Body of pancreas (tissue), 4 donors: ENCODE measurements at regions not wholly inside any gene's neighbourhood (a gene's known extent, or its start where the extent isn't known, plus 50 kb on each side); places are given as distances from the start of the nearest gene placed in this dataset.

Experiments
- ATAC-seq: fragments of 150-250 bp; one replicate; pipeline ENCODE4 v1.9.1; 2016
- DNase-seq, 4 donors: peaks; one replicate each; pipeline ENCODE4 v3.0.0-alpha.2; 2019
- H3K27ac ChIP-seq, 4 donors: fragments of 200-600 bp; sonication (generic); 1 replicate in 3 of 4; 2 replicates in 1 of 4; pipeline versions ENCODE4 v1.5.1 to v1.6.1; 2016 to 2019; ENCODE audit warnings: mild to moderate bottlenecking in 1 of 4, mixed read lengths in 1 of 4, moderate library complexity in 1 of 4
- H3K27me3 ChIP-seq, 2 donors: fragments of 200-600 bp; sonication (generic); one replicate each; pipeline ENCODE4 v1.6.0; 2016; ENCODE audit warnings: mild to moderate bottlenecking in 1 of 2
- H3K36me3 ChIP-seq, 2 donors: fragments of 200-600 bp; sonication (generic); replicated peaks in 1 of 2; 2 replicates each; pipeline ENCODE4 v1.5.1; 2016; ENCODE audit warnings: low read depth in 2 of 2; ENCODE audit not compliant: insufficient read depth in 1 of 2
- H3K4me1 ChIP-seq: fragments of 200-600 bp; sonication (generic); one replicate; pipeline ENCODE4 v1.6.0; 2016
- H3K4me3 ChIP-seq, 2 donors: fragments of 200-600 bp; sonication (generic); 1 replicate in 1 of 2; 2 replicates in 1 of 2; pipeline ENCODE4 v1.5.1; 2016 to 2019
- H3K9me3 ChIP-seq, 3 donors: fragments of 200-600 bp; sonication (generic); 1 replicate in 2 of 3; 2 replicates in 1 of 3; pipeline ENCODE4 v1.5.1; 2016
- POLR2A ChIP-seq, 3 donors: fragments of 450-650 bp; IDR thresholded peaks; one replicate each; pipeline ENCODE4 v1.6.1; 2016; ENCODE audit warnings: antibody characterized with exemption in 3 of 3, mild to moderate bottlenecking in 2 of 3
- WGBS, 2 donors: methylation state at CpG; one replicate each; pipeline ENCODE4 v1.1.5; 2017; 5-methylcytosine and 5-hydroxymethylcytosine counted together
- intact Hi-C: fragments of 100-400 bp; cut with DNase I; formaldehyde crosslinking; loops from one replicate; pipeline ENCODE4 v1.15.1; 2023
- TF ChIP-seq, protein P1 (sequence below), 7 experiments: fragments of 450-650 bp in 4 of 7; fragments of 200-600 bp in 3 of 7; sonication (generic) in 3 of 7; IDR thresholded peaks; one replicate each; pipeline ENCODE4 v1.5.1; 2016 to 2019; ENCODE audit warnings: antibody characterized with exemption in 7 of 7

DNA sequence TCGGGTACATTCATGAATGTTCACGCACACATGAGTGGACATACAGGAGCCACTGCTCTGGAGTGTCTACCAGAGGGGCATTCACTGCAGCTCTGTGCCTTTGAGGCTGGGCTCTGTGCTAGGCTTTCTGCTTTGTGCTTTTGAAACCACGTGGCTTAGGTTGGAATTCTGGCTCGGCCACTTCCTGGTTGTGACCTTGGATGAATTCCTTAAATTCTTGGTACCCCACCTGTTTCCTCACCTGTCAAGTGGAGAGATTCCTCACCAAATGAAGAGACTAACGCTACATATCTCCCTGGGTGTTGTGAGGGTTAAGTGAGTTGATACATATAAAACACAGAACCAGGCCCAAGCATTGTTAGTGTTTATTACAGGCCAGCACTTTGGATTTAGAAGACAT lies 842.8 kb downstream of the VRK1 start:
- no peaks in the 10 kb centered on the region for H3K36me3 ChIP-seq
- no peak overlapping the region for H3K4me3 ChIP-seq
- no peak for ATAC-seq
- intact Hi-C loops = no loop called here
- 40 to 47% methylated on average over 5 of the region's 5 CpGs for WGBS, 2 donors
- no peak for DNase-seq
- no peaks in the 10 kb centered on the region for H3K27me3 ChIP-seq
- no peaks in the 10 kb centered on the region for H3K4me1 ChIP-seq
- no peak for TF ChIP-seq POLR2A (IDR thresholded peaks at IDR 0.05)
- TF ChIP-seq, protein P1, sequence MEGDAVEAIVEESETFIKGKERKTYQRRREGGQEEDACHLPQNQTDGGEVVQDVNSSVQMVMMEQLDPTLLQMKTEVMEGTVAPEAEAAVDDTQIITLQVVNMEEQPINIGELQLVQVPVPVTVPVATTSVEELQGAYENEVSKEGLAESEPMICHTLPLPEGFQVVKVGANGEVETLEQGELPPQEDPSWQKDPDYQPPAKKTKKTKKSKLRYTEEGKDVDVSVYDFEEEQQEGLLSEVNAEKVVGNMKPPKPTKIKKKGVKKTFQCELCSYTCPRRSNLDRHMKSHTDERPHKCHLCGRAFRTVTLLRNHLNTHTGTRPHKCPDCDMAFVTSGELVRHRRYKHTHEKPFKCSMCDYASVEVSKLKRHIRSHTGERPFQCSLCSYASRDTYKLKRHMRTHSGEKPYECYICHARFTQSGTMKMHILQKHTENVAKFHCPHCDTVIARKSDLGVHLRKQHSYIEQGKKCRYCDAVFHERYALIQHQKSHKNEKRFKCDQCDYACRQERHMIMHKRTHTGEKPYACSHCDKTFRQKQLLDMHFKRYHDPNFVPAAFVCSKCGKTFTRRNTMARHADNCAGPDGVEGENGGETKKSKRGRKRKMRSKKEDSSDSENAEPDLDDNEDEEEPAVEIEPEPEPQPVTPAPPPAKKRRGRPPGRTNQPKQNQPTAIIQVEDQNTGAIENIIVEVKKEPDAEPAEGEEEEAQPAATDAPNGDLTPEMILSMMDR (IDR thresholded peaks at IDR 0.05) = no peak
- no peaks in the 10 kb centered on the region for H3K9me3 ChIP-seq
- no peak overlapping the region for H3K27ac ChIP-seq

DNA sequence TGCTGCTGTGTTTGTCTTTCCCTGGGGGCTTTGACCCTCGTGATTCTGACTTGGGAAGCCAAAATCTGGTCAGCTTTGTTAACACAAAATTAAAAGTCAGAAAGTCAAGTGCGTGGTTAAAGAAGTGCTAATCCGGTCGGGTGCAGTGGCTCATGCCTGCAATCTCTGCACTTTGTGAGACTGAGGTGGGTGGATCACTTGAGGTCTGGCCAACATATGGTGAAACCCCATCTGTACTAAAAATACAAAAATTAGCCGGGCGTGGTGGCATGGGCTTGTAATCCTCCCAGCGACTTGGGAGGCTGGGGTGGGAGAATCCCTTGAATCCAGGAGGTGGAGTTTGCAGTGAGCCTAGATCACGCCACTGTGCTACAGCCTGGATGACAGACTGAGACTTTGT lies 844.6 kb downstream of the VRK1 start:
- Histone ChIP-seq H3K27me3 (no peaks in the 10 kb centered on the region), H3K27ac (no peak overlapping the region), H3K4me1 (no peaks in the 10 kb centered on the region), H3K36me3 (no peaks in the 10 kb centered on the region), H3K9me3 (no peaks in the 10 kb centered on the region), H3K4me3 (no peak overlapping the region)
- no peak for ATAC-seq
- TF ChIP-seq, protein P1 (IDR thresholded peaks at IDR 0.05) = no peak
- no peak for TF ChIP-seq POLR2A (IDR thresholded peaks at IDR 0.05)
- 56% methylated on average over 8 of the region's 8 CpGs for WGBS, 2 donors
- intact Hi-C loops = no loop called here
- DNase-seq = no peak

DNA sequence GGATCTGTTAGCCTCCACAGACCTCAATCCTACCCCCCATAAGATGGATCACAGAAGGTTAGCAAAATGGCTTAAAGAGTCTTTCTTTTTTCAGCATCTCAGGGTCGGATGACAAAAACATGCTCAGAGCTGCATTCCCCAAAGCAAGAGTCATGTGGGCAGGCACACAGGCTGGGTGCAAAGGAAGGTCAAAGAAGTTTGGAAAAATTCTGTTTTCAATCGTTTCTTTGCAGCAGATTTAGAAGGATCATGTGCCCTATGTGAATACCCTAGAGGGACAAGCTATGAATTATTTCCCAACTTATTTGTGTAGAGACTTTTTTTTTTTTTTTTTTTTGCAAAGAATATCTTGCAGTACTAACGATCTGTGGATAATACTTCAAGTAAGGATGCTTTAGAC lies 845.4 kb downstream of the VRK1 start:
- H3K4me1 ChIP-seq = no peaks in the 10 kb centered on the region

DNA sequence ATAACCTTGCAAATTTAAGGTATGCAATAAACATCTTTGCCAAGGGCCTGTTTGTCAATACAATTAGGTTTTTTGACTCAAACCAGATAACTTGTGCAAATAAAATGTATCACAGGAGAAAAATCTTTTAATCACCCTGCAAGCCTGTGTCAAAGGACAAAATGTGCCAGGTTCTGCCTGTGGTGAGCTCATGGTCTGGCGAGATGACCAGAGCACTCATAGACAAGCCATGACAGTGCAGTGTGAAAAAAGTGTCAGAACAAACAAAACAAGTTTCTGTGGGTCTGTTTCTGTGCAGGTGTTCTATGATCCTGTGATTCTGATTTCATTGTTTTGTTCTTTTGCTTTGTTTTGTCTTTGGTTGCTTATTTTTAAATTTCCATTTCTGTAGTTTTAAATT lies 847.2 kb downstream of the VRK1 start:
- DNase-seq (no peak), ATAC-seq (no peak)
- no peaks in the 10 kb centered on the region for H3K27me3 ChIP-seq
- no peak overlapping the region for H3K4me3 ChIP-seq
- WGBS, 2 donors = 20 to 26% methylated on average over 1 of the region's 1 CpG
- no peak for TF ChIP-seq POLR2A (IDR thresholded peaks at IDR 0.05)
- TF ChIP-seq, protein P1 (IDR thresholded peaks at IDR 0.05) = no peak
- intact Hi-C loops = no loop called here
- no peaks in the 10 kb centered on the region for H3K9me3 ChIP-seq
- H3K27ac ChIP-seq = no peak overlapping the region
- H3K4me1 ChIP-seq = no peaks in the 10 kb centered on the region
- H3K36me3 ChIP-seq = no peaks in the 10 kb centered on the region

More for the DNA sequence above, 845.4 kb downstream of the VRK1 start:
- Histone ChIP-seq H3K27me3 (no peaks in the 10 kb centered on the region), H3K27ac (no peak overlapping the region), H3K9me3 (no peaks in the 10 kb centered on the region), H3K4me3 (no peak overlapping the region), H3K36me3 (no peaks in the 10 kb centered on the region)
- intact Hi-C loops = no loop called here
- DNase-seq (no peak), ATAC-seq (no peak)
- no peak for TF ChIP-seq POLR2A (IDR thresholded peaks at IDR 0.05)
- TF ChIP-seq, protein P1 (IDR thresholded peaks at IDR 0.05) = no peak
- WGBS, 2 donors = 41 to 46% methylated on average over 3 of the region's 3 CpGs

DNA sequence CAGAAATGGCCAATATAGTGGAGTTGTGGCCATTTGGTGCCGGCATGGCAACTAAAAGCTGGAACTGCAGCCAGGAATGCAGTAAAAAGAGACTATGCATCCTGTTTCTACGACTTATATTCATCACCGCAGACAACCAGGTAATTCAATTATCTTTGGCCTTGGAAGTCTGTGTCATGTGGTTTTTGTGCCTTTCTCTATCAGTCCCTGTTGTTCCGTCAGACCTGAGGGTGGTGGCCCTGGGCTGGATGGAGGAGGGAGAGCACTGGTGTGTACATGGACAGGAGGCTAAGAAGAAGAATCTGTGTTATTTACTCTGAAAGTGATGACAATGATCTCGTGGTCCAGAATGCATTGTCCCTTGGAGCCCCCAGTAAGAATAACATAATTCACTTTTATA lies 852.6 kb downstream of the VRK1 start:
- Histone ChIP-seq H3K36me3 (no peaks in the 10 kb centered on the region), H3K4me3 (no peak overlapping the region), H3K27me3 (no peaks in the 10 kb centered on the region), H3K4me1 (no peaks in the 10 kb centered on the region), H3K9me3 (no peaks in the 10 kb centered on the region), H3K27ac (no peak overlapping the region)
- intact Hi-C loops = no loop called here
- DNase-seq (no peak), ATAC-seq (no peak)
- WGBS, 2 donors = 38 to 46% methylated on average over 5 of the region's 5 CpGs
- TF ChIP-seq, protein P1 (IDR thresholded peaks at IDR 0.05) = no peak
- no peak for TF ChIP-seq POLR2A (IDR thresholded peaks at IDR 0.05)
